ENCODE measurements at regions not wholly inside any gene's neighbourhood (a gene's known extent, or its start where the extent isn't known, plus 50 kb on each side); places are given as distances from the start of the nearest gene placed in this dataset.
"Not testable (repeated sequence)": the region's sequence is repeated elsewhere in the genome, so short reads cannot be mapped to it uniquely, and the experiment has no call there.

DNA sequence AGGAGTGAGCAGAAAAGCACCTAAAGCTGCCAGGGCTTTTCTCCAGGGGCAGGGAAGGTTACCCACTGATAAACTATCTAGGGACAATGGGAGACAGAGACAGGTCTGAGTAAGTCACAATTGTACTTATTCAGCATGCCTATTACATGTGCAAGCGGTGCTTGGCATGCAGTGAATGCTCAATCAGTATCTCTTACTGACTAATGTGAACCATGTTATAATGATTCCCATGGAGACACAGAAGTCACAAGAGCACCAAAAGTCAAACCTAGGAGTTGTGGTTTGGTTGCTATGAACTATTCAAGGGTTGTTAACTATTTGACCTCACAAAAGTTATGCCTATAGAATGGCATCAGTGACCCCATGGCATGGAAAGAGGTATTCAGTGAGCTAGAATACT is 50.0 kb upstream of the RASGRP1 start:
- no peak for DNase-seq

DNA sequence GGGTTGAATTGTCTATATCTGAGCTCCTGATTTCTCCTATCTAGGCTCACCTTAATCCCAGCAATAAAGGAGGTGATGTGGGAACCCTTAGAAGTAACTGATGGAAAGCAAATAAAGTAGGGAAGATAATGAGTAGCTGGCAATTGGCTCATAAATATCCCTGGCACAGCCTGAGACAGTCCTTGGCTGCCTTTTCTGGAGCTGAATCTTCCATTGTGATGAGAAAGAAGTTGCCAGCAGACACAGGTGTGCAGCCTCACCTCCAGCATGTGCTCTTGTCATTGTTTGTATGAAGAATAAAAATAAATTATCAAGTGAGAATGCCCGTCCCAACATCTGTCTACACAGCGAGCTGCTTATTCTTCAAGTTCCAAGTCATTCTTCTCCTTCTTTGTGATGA is 53.2 kb upstream of the RASGRP1 start:
- DNase-seq = no peak

DNA sequence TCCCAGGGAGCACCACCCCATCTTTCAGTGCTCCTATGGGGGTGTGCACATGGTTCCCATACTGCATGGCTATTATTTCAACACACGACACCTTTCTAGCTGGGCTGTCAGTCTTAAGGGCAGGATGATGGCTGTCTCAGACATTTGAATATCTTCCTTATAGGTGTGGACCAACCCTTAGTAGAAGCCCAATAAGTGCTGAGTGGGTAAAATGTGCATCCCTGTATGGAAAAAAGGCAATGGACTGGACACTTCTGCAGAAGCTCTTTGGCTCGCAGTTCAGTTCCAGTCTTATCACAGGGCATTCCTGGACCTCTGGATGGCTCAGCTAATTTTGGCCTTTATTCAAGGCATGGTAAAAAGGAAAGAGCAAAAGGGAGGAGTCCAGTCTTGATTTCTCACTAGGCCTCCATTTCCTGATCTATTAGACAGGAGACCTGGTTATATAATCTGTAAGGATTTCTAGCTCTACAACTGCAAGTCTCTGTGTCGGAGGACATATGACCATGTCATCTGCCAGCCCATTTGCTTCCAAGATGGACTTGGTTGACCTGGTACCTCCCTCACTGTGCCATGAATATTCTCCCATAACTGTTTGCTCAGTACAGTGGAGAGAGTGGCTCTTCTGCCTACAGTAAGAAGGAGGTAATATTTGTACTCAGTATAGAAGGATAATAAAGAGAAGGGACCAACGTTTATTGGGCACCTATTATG is 53.8 kb upstream of the RASGRP1 start:
- DNase-seq = no peak

DNA sequence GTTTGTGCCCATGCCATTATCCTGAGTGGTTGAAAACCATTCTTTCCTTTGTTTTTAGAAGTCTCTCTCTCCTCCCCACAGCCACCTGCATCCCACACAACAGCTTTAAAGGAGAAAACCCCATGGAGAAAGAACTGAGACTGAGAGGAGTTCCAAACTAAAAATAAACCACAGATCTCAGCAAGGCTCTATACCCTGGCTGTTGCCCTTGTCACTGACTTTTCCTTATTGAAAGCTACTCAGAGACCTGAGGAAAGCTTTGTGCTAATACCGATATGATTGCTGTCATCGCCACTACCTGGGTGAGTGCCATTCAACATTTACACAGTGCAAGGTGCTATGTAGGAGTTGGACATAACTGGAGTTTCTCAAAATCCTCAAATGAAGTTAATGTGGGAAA is 55.5 kb upstream of the RASGRP1 start:
- no peak for DNase-seq

DNA sequence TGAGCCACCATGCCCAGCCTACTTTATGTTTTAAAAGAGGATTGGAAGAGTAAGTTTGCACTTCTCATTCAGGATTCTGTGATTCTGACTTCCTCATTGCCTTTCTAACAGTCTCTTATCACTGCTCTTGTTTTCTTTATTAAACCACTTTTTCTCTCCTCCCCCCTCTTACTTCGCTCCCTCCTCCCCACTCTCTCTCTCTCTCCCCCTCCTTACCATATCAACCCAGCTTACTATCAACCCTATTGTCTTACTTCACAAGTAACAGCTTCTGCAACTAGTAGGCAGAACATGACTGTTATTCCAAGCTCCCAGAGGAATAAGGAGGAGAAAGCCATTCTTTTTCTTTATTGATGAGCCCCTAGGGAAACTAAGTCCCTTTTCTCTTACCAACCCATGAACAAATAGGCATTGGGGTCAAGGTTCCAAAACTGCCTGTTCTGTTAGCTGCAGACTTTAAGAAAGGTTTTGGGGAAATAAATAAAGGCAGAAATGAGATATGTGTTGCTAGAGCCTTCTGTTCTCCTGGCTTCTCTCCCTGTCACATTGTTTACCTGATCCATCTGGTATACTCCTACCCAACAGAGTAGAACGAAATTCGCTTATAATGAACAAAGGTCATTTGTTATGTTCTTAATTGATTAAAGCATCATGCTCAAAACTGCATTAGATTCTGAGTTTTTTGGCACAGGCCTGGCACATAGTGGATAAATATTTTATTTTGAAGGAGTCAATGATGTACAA is 56.4 kb upstream of the RASGRP1 start:
- no peak for DNase-seq

DNA sequence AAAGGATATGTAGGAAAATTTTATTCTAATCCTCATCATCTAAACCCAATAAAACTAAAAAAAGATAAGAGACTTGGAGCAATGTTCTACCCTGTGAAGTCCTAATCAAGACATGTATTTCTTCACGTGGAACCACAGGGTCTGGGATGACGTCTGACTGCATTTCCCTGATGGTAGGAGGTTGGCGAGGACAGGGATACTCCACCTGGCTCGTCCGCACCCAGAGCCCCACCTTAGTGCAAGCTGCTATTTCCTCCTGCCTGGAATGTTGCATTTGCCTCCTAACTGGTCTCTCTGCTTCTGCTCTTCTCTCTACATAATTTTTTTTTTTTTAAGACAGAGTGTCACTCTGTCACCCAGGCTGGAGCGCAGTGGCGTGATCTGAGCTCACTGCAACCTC is 57.7 kb upstream of the RASGRP1 start:
- no peak for DNase-seq

DNA sequence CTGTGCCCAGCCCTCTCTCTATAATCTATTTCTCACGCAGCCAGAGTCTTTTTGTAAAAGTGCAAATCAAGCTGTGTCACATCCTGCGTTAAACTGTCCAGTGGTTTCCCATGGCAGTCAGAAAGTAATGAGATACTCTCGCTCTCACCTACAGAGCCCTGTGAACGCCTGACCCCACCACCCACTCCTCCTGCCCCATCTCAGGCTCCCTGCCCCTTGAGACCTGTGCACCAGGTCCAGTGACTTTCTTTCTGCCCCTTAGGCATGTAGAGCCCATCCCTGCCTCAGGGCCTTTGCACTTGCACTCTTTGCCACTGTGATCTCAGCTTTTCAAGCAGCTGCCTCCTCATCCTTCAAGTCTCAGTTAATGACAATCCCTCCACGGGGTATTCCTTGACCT is 58.3 kb upstream of the RASGRP1 start:
- DNase-seq = no peak

DNA sequence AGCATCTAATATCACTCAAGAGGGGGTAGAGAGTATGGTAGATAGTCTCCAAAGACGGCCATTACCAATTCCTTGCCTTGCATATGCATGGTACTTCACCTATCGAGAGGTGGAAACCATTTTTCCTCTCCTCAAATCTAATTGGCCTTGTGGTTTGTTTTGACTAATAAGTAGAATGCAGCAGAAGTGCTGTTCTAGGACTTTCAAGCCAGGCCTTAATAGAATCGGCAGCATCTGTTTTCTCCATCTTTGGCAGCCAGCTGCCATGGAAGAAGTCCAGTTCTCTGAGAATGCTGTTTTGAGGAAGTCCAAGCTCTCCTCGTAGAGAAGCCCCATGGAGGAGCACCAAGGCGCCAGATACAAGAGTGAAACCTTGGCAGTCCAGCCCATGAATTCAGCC is 59.1 kb upstream of the RASGRP1 start:
- no peak for DNase-seq

DNA sequence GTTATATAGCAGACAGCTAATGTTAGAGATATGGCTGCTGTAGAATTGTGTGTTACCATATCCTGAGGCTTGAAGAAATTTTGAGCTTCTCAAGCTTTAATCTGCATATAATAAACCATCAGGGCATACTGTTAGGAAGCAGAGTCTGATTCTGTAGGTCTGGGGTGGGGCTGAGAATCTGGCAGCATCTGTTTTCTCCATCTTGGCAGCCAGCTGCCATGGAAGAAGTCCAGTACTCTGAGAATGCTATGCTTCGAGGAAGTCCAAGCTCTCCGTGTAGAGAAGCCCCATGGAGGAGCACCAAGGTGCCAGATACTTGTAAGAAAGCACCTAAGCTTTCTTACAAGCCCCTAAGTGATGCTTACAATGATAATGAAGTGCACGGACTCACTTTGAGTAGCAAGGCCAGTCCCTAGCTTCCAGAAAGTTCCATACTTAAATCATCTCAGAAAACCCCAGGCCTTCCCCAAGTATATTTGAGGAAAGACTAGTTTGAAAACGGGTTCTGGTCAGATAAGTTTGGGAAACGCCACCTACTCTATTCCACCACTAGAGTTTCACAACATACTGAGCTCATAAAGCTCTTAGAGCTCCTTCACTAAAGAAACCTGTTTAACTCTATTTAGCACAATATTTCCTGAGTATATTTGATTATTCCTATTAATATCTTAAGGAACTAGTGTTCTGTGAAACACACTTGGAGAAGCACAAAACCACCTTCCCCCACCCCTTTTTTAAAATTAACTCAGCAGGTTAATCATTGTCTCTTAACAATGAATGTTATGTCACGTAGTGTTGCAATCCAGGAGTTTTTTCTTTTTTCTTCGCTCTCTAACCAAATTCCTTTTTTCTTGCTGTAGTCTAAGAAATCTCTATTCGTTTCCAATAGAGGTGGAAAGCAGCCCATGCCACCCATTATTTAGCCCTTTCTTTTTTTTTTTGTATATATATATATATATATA is 59.9 kb upstream of the RASGRP1 start:
- DNase-seq = no peak

DNA sequence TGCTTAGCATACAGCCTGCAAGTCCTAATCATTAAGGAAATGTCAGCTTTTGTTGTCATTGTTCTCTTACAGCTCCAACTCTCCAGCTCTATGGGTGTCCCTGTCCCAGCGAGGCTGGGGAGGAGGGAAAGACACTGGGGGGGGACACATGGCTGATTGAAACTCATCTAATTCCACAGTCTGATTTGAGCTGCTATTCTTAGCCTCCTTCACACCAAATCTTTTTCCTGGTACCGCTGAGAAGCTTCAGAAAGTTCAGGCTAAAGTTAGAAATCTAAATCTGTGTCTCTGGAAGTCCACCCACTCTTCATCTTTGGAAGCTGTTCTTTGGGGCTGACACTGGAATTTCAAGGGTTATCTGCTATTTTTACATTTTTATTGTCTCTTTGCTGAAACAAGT is 61.3 kb upstream of the RASGRP1 start:
- DNase-seq = no peak

DNA sequence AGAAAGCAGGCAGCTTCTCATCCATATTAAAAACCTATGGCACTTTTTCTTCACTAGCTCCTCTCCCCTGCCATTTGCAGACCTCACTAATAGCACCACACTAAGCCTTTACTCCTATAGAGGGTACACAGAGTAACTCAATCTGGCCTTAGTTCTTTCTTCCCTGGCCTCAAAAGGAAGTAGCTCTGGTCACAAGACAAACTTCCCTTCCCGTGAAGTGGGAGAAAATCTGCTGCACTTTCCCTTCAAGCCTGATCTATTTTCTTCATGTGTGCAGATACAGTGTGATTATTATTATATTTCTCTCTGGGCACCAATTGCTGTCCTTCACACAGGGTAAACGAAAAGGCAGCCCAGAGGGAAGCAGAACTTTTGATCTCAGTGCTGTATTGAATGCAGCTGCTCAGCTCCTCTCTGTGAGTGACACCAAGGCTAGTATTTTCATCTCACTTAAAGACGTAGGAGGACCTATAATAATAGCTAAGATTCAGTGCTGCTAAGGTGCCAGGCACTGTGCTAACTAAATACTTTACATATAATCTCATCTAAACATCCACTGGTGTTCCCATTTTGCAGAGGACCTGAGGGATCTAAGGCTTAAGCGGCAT is 61.9 kb upstream of the RASGRP1 start:
- no peak for DNase-seq

DNA sequence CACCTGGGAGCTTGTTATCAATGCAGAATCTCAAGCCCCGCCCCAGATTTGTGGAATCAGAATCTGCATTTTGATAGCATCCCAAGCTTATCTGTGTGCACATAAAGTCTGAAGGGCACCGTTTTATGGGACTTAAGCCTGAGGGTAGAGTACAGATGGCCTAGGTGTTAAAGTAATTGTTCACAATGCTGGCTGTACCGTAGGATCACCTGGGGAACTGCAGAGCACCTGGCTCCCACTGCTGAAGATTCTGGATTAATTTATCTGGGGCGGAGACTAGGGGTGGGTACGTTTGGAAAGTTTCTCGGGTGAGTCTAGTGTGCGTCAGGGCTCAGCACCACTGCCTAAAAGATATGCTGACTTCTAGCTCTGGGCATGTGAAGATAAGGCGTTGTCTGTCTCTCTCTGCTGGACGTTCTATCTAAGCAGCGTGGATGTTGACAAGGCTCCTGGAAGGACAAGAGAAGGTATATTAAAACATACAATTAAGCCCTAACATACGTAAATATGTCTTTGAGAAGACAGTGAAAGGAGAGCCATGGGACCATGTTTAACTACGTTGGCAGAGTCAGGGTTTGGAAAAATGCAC is 63.2 kb upstream of the RASGRP1 start:
- DNase-seq = no peak

DNA sequence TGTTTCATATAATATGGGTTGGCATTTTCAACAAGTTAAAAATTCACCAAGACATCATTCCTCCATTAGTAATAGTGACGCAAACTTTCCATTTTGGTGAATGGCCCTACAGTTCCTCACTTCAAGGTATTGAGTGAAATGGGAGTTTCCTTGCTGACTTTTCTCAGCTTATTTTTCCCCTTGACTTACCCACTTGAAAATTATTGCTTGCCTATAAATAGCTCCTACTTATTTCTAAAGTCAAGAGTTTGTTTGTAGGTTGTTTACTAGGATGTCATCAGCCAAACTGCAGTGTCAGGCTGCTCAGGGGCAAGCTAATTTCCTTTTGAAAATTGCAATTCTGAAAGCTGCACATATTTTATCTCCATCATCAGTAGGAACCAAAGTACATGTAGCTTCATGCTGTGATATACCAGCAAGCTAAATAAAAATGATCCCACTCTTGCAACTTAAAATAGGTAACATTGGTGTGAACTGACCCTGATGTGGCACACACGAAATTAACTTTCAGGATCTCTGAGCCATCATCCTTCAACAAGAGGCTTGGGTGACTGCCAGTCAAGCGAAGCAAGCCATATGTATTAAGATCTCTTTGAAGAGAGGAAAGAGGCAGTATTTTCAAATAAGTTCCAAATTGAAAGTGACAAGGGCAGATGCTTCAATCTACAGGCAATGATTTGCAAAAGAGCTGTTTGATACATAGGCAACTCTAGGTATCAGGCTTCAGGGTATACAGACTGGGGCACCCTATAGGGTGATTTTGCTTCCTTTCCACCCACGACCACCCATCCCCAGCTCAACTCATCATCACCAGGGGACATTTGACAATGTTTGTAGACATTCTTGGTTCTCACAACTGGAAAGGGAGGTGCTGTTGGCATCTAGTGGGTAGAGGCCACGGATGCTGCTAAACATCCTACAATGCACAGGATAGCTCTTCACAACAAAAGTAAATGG is 66.8 kb upstream of the RASGRP1 start:
- no peak for DNase-seq

DNA sequence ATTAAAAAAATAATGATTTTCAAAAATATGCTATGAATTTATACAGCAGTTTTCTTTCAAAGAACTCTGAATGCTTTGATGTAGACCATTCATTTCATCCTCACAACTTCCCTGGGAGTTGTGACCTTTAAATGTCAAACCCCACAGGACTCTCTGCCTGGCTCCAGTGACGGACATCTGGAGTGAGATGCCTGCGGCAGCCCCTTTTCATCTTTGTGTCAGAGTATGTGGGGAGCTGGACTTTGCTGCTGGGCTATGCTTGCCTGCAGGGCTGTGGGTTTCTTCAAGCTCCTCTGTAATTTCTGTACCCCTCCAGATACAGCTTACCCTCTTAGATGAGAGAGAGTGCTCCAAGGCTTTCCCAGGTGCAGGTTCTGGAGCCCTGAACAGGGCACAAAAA is 70.6 kb upstream of the RASGRP1 start:
- DNase-seq = no peak

DNA sequence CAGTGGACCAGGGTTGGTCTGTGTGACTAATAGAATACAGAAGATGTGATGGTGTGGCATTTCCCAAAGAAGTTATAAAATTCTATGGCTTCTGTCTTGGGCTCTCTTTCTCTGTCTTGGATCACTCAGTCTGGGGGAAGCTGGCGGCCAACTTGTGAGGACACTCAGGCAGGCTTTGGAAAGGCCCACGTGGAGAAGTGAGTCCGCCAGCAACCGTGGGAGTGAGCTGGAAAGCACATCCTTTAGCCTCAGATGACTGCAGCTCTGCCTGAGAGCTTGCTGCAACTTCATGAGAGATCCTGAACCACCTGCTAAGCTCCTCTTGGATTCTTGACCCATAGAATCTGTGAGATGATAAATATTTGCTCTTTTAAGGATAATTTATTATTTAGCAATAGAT is 72.0 kb upstream of the RASGRP1 start:
- DNase-seq = no peak

DNA sequence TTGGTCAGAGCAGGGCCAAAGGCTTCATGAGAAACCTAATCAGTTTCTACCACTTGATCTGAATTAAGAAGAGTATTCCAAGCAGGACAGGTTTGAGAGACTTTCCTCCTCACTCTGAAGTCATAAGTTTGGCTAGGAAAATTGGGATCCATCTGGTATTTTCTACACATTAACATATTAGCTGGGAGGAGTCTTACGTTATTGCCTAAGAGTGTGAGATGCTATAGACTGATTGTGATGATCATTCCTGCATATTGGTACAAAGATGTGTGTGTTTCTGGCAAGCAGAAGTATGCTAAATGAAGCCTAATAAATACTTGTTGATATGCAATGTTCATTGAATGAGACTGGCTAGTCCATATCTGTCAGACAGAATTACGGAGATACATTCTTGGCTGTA is 73.5 kb upstream of the RASGRP1 start:
- DNase-seq = no peak

DNA sequence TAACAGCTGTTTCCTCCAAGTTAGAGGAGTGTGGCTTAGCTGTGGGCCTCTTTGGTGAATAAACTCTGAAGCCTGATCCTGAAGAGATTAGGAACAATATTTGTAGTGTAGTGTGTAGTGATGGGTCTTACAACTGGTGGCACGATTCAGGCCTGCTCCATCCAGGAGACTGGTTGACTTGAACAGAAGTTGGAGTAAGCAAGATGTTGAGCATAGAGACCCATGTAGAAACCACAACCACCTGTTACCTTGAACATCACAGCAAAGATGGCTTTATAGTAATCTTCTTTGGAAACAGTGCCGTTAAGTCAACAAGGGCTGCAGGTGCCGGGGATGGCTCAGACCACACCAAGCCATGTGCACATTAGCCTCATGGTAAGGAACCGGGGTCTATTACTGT is 74.2 kb upstream of the RASGRP1 start:
- DNase-seq = no peak

DNA sequence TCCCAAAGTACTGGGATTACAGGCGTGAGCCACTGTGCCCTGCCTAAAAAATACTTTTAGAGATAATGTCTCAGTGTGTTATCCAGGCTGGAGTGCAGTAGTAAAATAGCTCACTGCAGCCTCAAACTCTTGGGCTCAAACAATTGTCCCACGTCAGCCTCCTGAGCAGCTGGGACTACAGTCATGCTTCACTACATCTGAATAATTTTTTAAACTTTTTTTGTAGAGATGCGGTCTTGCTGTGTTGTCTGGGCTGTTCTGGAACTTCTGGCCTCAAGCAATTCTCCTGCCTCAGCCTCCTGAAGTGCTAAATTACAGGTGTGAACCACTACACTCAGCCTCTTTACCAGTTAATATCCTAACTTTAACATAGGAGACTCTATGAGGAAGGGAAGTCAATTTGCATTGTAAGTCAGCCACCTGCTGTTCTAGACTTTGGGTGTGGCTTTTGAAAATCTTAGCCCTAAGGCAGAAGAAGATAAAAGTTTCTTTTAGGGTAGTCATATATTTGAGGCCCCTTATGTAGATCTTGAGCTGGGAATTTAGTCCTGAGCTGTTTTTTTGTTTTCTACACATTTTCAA is 78.2 kb upstream of the RASGRP1 start:
- no peak for DNase-seq

DNA sequence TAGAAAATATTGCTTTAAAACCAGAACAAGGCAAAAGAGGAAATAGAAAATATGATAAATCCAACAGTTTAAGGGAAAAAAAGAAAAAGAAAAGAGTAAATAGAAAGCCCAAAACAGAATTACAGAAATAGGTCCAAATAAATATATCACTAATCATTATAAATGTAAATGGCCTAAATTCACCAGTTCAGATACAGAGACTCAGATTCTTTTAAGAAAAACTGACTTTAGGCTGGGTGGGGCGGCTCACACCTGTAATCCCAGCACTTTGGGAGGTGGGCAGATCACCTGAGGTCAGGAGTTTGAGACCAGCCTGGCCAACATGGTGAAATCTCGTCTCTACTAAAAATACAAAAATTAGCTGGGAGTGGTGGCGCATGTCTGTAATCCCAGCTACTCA is 79.7 kb upstream of the RASGRP1 start:
- not testable (repeated sequence) for DNase-seq

DNA sequence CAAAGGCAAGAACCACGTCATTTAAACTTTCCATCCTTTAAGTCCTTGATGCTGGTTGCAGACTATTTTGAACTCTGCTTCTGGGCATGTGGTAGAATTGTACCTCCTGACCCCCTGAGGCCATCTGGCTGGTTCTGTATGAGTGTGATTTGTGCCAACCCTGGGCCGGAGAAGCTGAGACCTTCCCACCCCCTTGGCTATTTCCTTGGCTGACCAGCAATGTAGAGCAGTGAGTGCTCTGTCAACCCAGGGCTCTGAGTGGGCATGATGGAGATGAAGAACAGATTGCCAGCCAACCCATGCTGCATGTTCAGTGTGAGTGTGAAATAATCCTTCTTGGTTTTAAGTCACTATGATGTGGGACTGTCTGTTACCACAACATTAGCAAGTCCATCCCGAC is 82.1 kb upstream of the RASGRP1 start:
- DNase-seq = no peak

DNA sequence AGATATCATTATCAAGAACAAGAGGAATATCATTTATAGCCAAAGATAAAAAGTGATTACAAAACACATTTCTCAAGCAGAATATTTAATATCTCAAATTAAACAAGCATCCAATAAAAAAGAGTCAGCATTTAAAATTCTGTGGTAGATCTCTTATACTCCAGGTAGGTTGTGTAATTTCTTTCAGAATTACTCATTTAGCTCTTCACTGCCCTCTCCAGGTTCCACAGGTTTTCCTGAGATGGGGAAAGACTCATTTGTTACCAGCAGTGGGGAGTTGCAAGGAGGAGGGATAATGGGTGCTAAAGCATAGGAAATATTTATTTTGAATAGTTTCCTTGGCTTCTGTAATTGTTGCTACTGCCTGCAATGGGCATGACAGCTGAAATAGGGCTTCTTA is 83.1 kb upstream of the RASGRP1 start:
- DNase-seq = no peak
